ENCODE measurements at regions not wholly inside any gene's neighbourhood (a gene's known extent, or its start where the extent isn't known, plus 50 kb on each side); places are given as distances from the start of the nearest gene placed in this dataset.

DNA sequence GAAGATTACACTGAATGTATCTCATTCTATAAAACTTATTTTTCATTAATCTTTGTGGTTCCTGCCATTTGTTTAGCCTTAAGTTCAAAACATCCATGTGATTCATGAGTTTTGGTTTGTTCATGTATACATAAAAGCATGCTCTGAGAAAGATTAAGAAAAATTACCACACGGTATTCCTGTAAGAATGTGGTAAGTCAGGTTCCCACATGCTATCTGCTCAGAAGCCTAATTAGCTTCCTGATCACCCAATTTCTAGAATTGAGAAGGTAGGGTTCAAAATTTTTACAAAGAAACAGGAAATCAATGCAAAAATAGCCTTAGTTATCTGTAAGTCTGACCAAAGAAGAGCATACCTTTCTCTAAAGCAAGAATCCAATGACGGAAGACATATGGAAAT, 241.6 kb upstream of the VRK2 start:
- Histone ChIP-seq H3K9ac (no peak overlapping the region), H3F3A (ENCODE audit: low read depth) (no peaks in the 10 kb centered on the region), H3K9me3 (ENCODE audit: low read depth) (no peaks in the 10 kb centered on the region), H3K27ac (no peak overlapping the region), H3K79me2 (ENCODE audit: low read depth) (no peaks in the 10 kb centered on the region), H2AFZ (replicated peaks) (peak overlapping the region; percentile 47), H3K4me2 (no peak overlapping the region), H3K4me3 (no peak overlapping the region), H4K20me1 (ENCODE audit: low read depth) (no peaks in the 10 kb centered on the region), H3K4me1 (no peaks in the 10 kb centered on the region), H3K36me3 (no peaks in the 10 kb centered on the region), H3K27me3 (no peaks in the 10 kb centered on the region)
- TF ChIP-seq EZH2phosphoT487 (IDR thresholded peaks at IDR 0.05) (no peak), EZH2 (IDR thresholded peaks at IDR 0.05) (no peak)
- TF ChIP-seq, protein P1, sequence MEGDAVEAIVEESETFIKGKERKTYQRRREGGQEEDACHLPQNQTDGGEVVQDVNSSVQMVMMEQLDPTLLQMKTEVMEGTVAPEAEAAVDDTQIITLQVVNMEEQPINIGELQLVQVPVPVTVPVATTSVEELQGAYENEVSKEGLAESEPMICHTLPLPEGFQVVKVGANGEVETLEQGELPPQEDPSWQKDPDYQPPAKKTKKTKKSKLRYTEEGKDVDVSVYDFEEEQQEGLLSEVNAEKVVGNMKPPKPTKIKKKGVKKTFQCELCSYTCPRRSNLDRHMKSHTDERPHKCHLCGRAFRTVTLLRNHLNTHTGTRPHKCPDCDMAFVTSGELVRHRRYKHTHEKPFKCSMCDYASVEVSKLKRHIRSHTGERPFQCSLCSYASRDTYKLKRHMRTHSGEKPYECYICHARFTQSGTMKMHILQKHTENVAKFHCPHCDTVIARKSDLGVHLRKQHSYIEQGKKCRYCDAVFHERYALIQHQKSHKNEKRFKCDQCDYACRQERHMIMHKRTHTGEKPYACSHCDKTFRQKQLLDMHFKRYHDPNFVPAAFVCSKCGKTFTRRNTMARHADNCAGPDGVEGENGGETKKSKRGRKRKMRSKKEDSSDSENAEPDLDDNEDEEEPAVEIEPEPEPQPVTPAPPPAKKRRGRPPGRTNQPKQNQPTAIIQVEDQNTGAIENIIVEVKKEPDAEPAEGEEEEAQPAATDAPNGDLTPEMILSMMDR (IDR thresholded peaks at IDR 0.05) = no peak
- H3K9me3 Mint-ChIP-seq = peaks cover 3% of the 10 kb centered on the region
- no peak overlapping the region for H3K27ac Mint-ChIP-seq
- DNase-seq (ENCODE audit: low spot score) = no peak
- no peak overlapping the region for H3K4me3 Mint-ChIP-seq
- peaks cover 2% of the 10 kb centered on the region for H3K36me3 Mint-ChIP-seq
- no peaks in the 10 kb centered on the region for H3K4me1 Mint-ChIP-seq
- H3K27me3 Mint-ChIP-seq (ENCODE audit: insufficient read depth, low read depth) = no peaks in the 10 kb centered on the region

DNA sequence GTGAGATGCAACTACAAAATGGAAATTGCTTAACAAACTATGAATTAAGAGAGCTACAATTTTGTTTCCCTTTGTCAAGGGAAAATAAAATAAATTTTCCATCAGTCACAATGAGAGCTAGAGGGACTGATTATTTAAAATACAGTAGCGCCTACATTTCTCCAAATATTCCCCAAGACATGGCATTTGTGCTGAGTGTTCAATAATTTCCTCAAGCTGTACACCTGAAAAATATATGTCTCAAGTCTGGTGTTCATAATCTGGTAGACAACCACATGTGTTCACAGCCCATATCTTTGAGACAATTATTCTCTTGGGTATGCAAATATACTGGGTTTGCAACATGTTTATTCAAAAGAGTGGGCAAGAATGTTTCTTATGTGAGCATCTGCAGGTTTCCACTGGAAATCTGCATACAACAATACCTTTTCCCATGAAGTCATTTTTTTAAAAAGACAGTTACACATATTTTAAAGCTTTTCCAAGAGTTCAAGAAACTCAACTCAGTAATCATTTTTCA, 240.1 kb upstream of the VRK2 start:
- Histone ChIP-seq H3K4me1 (no peaks in the 10 kb centered on the region), H3K27me3 (no peaks in the 10 kb centered on the region), H3F3A (ENCODE audit: low read depth) (no peaks in the 10 kb centered on the region), H2AFZ (replicated peaks) (no peak overlapping the region), H3K9me3 (ENCODE audit: low read depth) (no peaks in the 10 kb centered on the region), H3K36me3 (no peaks in the 10 kb centered on the region), H3K9ac (no peak overlapping the region), H3K79me2 (ENCODE audit: low read depth) (no peaks in the 10 kb centered on the region), H3K4me2 (no peak overlapping the region), H4K20me1 (ENCODE audit: low read depth) (no peaks in the 10 kb centered on the region), H3K27ac (no peak overlapping the region), H3K4me3 (no peak overlapping the region)
- Mint-ChIP-seq H3K27me3 (ENCODE audit: insufficient read depth, low read depth) (no peaks in the 10 kb centered on the region), H3K4me3 (no peak overlapping the region), H3K9me3 (peaks cover 2% of the 10 kb centered on the region), H3K36me3 (peaks cover 2% of the 10 kb centered on the region), H3K4me1 (no peaks in the 10 kb centered on the region), H3K27ac (no peak overlapping the region)
- TF ChIP-seq EZH2 (IDR thresholded peaks at IDR 0.05) (no peak), EZH2phosphoT487 (IDR thresholded peaks at IDR 0.05) (no peak)
- TF ChIP-seq, protein P1 (IDR thresholded peaks at IDR 0.05) = no peak
- DNase-seq (ENCODE audit: low spot score) = no peak

DNA sequence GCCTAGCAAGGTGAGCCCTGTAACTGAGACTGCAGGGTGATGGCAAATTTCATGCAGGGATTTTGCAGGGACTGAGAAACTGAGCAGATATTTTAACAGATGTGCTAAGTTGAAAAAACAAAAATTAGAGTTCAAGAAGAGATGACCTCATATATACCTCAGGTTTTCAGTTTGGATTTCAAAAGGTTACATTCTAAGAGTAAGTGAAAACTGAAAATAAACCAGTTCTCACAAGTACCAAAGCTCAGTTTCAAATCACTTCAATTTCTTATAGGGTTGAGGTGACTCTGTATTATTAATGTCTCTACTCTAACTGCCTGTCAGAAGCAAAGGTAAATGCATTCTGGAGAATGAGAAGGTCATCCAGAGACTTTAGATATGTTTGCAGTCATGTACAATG, 237.4 kb upstream of the VRK2 start:
- Histone ChIP-seq H3K79me2 (ENCODE audit: low read depth) (no peaks in the 10 kb centered on the region), H3K4me1 (no peaks in the 10 kb centered on the region), H3K27ac (no peak overlapping the region), H3K9me3 (ENCODE audit: low read depth) (no peaks in the 10 kb centered on the region), H3F3A (ENCODE audit: low read depth) (no peaks in the 10 kb centered on the region), H3K4me2 (no peak overlapping the region), H3K4me3 (no peak overlapping the region), H3K27me3 (no peaks in the 10 kb centered on the region), H2AFZ (replicated peaks) (no peak overlapping the region), H4K20me1 (ENCODE audit: low read depth) (no peaks in the 10 kb centered on the region), H3K36me3 (no peaks in the 10 kb centered on the region), H3K9ac (no peak overlapping the region)
- Mint-ChIP-seq H3K9me3 (no peaks in the 10 kb centered on the region), H3K36me3 (no peaks in the 10 kb centered on the region), H3K4me1 (no peaks in the 10 kb centered on the region), H3K27me3 (ENCODE audit: insufficient read depth, low read depth) (no peaks in the 10 kb centered on the region), H3K4me3 (no peak overlapping the region), H3K27ac (no peak overlapping the region)
- TF ChIP-seq, protein P1 (IDR thresholded peaks at IDR 0.05) = no peak
- TF ChIP-seq EZH2phosphoT487 (IDR thresholded peaks at IDR 0.05) (no peak), EZH2 (IDR thresholded peaks at IDR 0.05) (no peak)
- DNase-seq (ENCODE audit: low spot score) = no peak
